Esophagus squamous epithelium (tissue), 4 donors: ENCODE measurements at regions not wholly inside any gene's neighbourhood (a gene's known extent, or its start where the extent isn't known, plus 50 kb on each side); places are given as distances from the start of the nearest gene placed in this dataset.

Source experiments
- CTCF ChIP-seq, 6 experiments: fragments of 450-650 bp in 4 of 6; fragments of 200-600 bp in 2 of 6; sonication (generic) in 2 of 6; IDR thresholded peaks; one replicate each; pipeline ENCODE4 v1.5.1; 2016 to 2019; ENCODE audit warnings: antibody characterized with exemption in 6 of 6, mild to moderate bottlenecking in 4 of 6, moderate library complexity in 4 of 6
- POLR2A ChIP-seq, 4 donors: fragments of 450-650 bp; IDR thresholded peaks; one replicate each; pipeline ENCODE4 v1.6.1; 2017; ENCODE audit warnings: antibody characterized with exemption in 4 of 4, mild to moderate bottlenecking in 4 of 4, moderate library complexity in 3 of 4

GRCh38 chr3:35864871-35865270 lies 225.5 kb downstream of the ARPP21 start:
- TF ChIP-seq CTCF (IDR thresholded peaks at IDR 0.05) (no peak), POLR2A (IDR thresholded peaks at IDR 0.05) (no peak)
